ENCODE measurements at regions not wholly inside any gene's neighbourhood (a gene's known extent, or its start where the extent isn't known, plus 50 kb on each side); places are given as distances from the start of the nearest gene placed in this dataset.

DNA sequence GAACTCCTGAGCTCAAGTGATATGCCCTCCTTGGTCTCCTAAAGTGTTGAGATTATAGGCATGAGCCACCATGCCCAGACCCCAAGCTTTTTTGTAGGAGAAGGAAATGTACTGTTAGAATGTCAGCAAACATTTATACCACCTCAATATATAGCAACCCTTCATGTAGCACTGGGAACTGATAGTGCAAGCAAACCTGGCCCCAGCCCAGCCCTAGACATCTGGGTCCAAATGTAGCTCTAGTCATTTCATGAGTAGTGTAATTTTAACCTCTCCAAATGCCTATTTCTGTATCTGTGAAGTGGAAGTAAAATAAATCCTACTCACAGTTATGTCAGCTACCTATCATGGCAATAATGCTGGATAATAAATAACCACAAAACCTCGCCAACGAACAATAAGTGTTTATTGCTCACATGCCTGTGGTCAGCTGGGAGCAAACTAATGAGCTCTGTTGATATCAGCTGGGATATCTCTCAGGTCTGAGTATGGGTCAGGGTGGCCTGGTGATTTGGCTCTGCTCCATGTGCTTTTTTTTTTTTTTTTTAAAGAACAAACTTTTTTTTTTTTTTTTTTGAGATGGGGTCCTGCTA is 180.4 kb downstream of the CD8B2 start:
- DNase-seq: no peak
- TF ChIP-seq, protein P1, sequence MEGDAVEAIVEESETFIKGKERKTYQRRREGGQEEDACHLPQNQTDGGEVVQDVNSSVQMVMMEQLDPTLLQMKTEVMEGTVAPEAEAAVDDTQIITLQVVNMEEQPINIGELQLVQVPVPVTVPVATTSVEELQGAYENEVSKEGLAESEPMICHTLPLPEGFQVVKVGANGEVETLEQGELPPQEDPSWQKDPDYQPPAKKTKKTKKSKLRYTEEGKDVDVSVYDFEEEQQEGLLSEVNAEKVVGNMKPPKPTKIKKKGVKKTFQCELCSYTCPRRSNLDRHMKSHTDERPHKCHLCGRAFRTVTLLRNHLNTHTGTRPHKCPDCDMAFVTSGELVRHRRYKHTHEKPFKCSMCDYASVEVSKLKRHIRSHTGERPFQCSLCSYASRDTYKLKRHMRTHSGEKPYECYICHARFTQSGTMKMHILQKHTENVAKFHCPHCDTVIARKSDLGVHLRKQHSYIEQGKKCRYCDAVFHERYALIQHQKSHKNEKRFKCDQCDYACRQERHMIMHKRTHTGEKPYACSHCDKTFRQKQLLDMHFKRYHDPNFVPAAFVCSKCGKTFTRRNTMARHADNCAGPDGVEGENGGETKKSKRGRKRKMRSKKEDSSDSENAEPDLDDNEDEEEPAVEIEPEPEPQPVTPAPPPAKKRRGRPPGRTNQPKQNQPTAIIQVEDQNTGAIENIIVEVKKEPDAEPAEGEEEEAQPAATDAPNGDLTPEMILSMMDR (IDR thresholded peaks at IDR 0.05): no peak
- peaks cover 11 to 15% of the 10 kb centered on the region in 2 donors for H3K9me3 ChIP-seq (replicated peaks in 1 of 2; ENCODE audit: control insufficient read depth in 1 of 2, insufficient read depth in 1 of 2, low read length in 2 of 2)
- H3K4me3 Mint-ChIP-seq: no peak overlapping the region
- no peaks in the 10 kb centered on the region for H4K20me1 ChIP-seq (ENCODE audit: insufficient read depth, low read length)
- no peak overlapping the region for H2AFZ ChIP-seq (ENCODE audit: insufficient read depth, low read depth, low read length, poor library complexity, severe bottlenecking)
- peaks cover 5% of the 10 kb centered on the region for H3K4me1 Mint-ChIP-seq
- H3K4me2 ChIP-seq (replicated peaks; ENCODE audit: extremely low read depth, low read length, poor library complexity, severe bottlenecking): no peak overlapping the region
- H3K9ac ChIP-seq (ENCODE audit: insufficient read depth, low read length, poor library complexity, severe bottlenecking): no peak overlapping the region
- H3K36me3 Mint-ChIP-seq: no peaks in the 10 kb centered on the region
- H3K9me3 Mint-ChIP-seq: peaks cover 6 to 20% (median 13%) of the 10 kb centered on the region in 7 donors
- no peaks in the 10 kb centered on the region for H3K27me3 ChIP-seq (ENCODE audit: control insufficient read depth in 2 of 2, insufficient read depth in 2 of 2, low read length in 2 of 2)
- no peak overlapping the region for H3K27ac Mint-ChIP-seq
- H3K4me1 ChIP-seq (ENCODE audit: control insufficient read depth in 1 of 2, insufficient read depth in 2 of 2, low read length in 2 of 2): no peaks in the 10 kb centered on the region
- H3K27ac ChIP-seq (ENCODE audit: low read depth in 1 of 2, low read length in 2 of 2): no peak overlapping the region
- no CpG with 5 or more reads among the region's 2 CpGs for WGBS (ENCODE audit: insufficient coverage)
- H3K79me2 ChIP-seq (ENCODE audit: insufficient read depth, low read length): no peaks in the 10 kb centered on the region
- intact Hi-C loops (cut with micrococcal nuclease): no loop called here
- H3K27me3 Mint-ChIP-seq (ENCODE audit: low read depth in 3 of 3): no peaks in the 10 kb centered on the region
- H3K4me3 ChIP-seq (replicated peaks in 1 of 3; ENCODE audit: low read depth in 2 of 3, low read length in 3 of 3): no peak overlapping the region
- H3K36me3 ChIP-seq (replicated peaks in 1 of 2; ENCODE audit: control insufficient read depth in 1 of 2, insufficient read depth in 2 of 2, low read length in 2 of 2): no peaks in the 10 kb centered on the region

DNA sequence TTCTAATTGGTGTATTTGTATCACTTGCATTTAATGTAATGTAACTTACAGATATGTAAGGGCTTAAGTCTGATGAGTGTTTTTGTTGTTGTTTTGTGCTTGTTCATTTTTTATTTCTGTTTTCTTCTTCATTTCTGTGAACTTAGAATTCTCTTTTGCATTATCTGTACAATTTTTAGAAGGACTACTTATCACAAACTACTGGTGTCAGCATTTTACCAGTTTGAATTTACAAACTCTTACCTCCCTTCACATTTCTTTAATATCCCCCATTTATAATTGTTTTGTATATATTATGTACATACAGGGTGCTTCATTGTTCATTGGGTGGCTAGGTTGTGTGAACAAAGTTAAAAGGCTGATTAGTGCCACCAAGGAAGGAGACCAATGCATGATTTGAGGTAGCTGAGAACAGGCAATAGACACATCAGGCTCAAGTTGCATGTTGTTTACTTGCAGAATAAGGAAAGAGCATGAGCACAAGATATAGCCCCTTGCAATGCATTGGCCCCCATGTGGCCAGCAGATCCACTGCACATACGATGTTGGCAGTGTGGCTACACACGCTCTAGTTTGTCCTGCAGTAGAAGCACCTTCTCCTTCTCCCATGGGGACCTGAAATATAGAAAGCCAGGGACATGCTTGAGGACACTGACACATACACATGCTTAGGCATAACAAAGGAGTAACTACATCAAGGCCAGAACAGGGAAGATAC is 198.2 kb downstream of the CD8B2 start:
- TF ChIP-seq, protein P1 (IDR thresholded peaks at IDR 0.05): no peak
- no peaks in the 10 kb centered on the region for H3K4me1 Mint-ChIP-seq
- 94% methylated on average over 2 of the region's 2 CpGs for WGBS (ENCODE audit: insufficient coverage)

More for the DNA sequence above, 198.2 kb downstream of the CD8B2 start:
- no peak overlapping the region for H3K27ac ChIP-seq (ENCODE audit: low read depth in 1 of 2, low read length in 2 of 2)
- peaks cover 5 to 12% of the 10 kb centered on the region in 2 donors for H3K9me3 ChIP-seq (replicated peaks in 1 of 2; ENCODE audit: control insufficient read depth in 1 of 2, insufficient read depth in 1 of 2, low read length in 2 of 2)
- H3K79me2 ChIP-seq (ENCODE audit: insufficient read depth, low read length): no peaks in the 10 kb centered on the region
- DNase-seq: no peak
- H3K27me3 ChIP-seq (ENCODE audit: control insufficient read depth in 2 of 2, insufficient read depth in 2 of 2, low read length in 2 of 2): no peaks in the 10 kb centered on the region
- Mint-ChIP-seq H3K27me3 (ENCODE audit: low read depth in 3 of 3) (peaks cover 0 to 2% (median 1%) of the 10 kb centered on the region in 3 donors), H3K4me3 (no peak overlapping the region), H3K36me3 (no peaks in the 10 kb centered on the region), H3K9me3 (peaks cover 8 to 36% (median 19%) of the 10 kb centered on the region in 7 donors), H3K27ac (no peak overlapping the region)
- intact Hi-C loops (cut with micrococcal nuclease): no loop called here
- no peak overlapping the region for H3K4me2 ChIP-seq (replicated peaks; ENCODE audit: extremely low read depth, low read length, poor library complexity, severe bottlenecking)
- H3K4me1 ChIP-seq (ENCODE audit: control insufficient read depth in 1 of 2, insufficient read depth in 2 of 2, low read length in 2 of 2): no peaks in the 10 kb centered on the region
- H2AFZ ChIP-seq (ENCODE audit: insufficient read depth, low read depth, low read length, poor library complexity, severe bottlenecking): no peak overlapping the region
- no peaks in the 10 kb centered on the region for H4K20me1 ChIP-seq (ENCODE audit: insufficient read depth, low read length)
- no peak overlapping the region for H3K9ac ChIP-seq (ENCODE audit: insufficient read depth, low read length, poor library complexity, severe bottlenecking)
- H3K36me3 ChIP-seq (replicated peaks in 1 of 2; ENCODE audit: control insufficient read depth in 1 of 2, insufficient read depth in 2 of 2, low read length in 2 of 2): no peaks in the 10 kb centered on the region
- H3K4me3 ChIP-seq (replicated peaks in 1 of 3; ENCODE audit: low read depth in 2 of 3, low read length in 3 of 3): no peak overlapping the region
